Fibroblast of mammary gland (primary cell): ENCODE measurements at regions not wholly inside any gene's neighbourhood (a gene's known extent, or its start where the extent isn't known, plus 50 kb on each side); places are given as distances from the start of the nearest gene placed in this dataset.

Source experiments
- DNase-seq: peaks from one replicate; pipeline ENCODE4 v3.0.0-alpha.2; 2010; ENCODE audit warnings: low read depth
- H3K4me3 ChIP-seq: 2 replicates; pipeline ENCODE4 v1.5.1; 2011; ENCODE audit warnings: low read depth, mild to moderate bottlenecking, low read length, moderate library complexity; ENCODE audit not compliant: control insufficient read depth
- CTCF ChIP-seq: conservative IDR thresholded peaks from 2 replicates; pipeline ENCODE4 v1.5.1; 2011; ENCODE audit warnings: low read depth, low read length, inconsistent platforms; ENCODE audit not compliant: control insufficient read depth, insufficient read depth

- no peak overlapping the region for H3K4me3 ChIP-seq
- no peak for TF ChIP-seq CTCF
- no peak for DNase-seq
Measured at GRCh38 chr6:104365451-104366234, 494.1 kb downstream of the HACE1 start.

GRCh38 chr6:104357928-104358327 lies 501.8 kb downstream of the HACE1 start:
- DNase-seq = no peak
- no peak for TF ChIP-seq CTCF
- H3K4me3 ChIP-seq = no peak overlapping the region

- no peak for DNase-seq
- no peak for TF ChIP-seq CTCF
- H3K4me3 ChIP-seq = no peak overlapping the region
Measured at GRCh38 chr6:104356197-104356596, 503.5 kb downstream of the HACE1 start.

GRCh38 chr6:104349191-104349590 lies 510.5 kb downstream of the HACE1 start:
- DNase-seq = no peak
- H3K4me3 ChIP-seq = no peak overlapping the region
- no peak for TF ChIP-seq CTCF

- no peak for TF ChIP-seq CTCF
- no peak for DNase-seq
- H3K4me3 ChIP-seq = no peak overlapping the region
Measured at GRCh38 chr6:104344223-104344622, 515.5 kb downstream of the HACE1 start.

GRCh38 chr6:104332364-104332763 lies 527.4 kb downstream of the HACE1 start:
- no peak for TF ChIP-seq CTCF
- DNase-seq = no peak
- H3K4me3 ChIP-seq = no peak overlapping the region
